ENCODE measurements at regions not wholly inside any gene's neighbourhood (a gene's known extent, or its start where the extent isn't known, plus 50 kb on each side); places are given as distances from the start of the nearest gene placed in this dataset.

- no peak for DNase-seq (ENCODE audit: low spot score)
- in situ Hi-C loops (cut with MboI; ENCODE audit: low pct_unique_long_range_greater_than_20kb, low sequenced_read_pairs, unreplicated experiment), result no loop called here
Observed at GRCh38 chrX:17923546-17923945, 62.4 kb upstream of the RAI2 start.

DNA sequence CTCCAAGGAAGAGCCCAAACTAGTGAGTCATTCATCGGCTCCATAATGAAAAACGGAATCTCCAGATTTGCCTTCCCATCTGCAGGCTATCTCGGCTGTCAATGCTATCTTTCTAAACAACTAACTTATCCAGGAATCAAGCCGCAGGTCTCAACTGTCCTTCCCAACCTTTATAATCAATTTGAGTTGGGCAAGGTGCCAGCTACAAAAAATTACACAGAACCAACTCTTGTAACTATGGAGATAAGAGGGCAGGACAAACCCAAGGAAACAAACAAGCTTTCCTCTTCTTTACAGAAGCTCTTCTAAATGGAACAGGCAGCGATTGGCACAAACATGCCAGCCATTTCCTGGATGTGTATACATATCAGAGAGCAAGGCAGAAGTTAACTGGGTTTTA is 61.2 kb upstream of the RAI2 start:
- in situ Hi-C loops (cut with MboI; ENCODE audit: low pct_unique_long_range_greater_than_20kb, low sequenced_read_pairs, unreplicated experiment), result no loop called here
- TF ChIP-seq, protein P1, sequence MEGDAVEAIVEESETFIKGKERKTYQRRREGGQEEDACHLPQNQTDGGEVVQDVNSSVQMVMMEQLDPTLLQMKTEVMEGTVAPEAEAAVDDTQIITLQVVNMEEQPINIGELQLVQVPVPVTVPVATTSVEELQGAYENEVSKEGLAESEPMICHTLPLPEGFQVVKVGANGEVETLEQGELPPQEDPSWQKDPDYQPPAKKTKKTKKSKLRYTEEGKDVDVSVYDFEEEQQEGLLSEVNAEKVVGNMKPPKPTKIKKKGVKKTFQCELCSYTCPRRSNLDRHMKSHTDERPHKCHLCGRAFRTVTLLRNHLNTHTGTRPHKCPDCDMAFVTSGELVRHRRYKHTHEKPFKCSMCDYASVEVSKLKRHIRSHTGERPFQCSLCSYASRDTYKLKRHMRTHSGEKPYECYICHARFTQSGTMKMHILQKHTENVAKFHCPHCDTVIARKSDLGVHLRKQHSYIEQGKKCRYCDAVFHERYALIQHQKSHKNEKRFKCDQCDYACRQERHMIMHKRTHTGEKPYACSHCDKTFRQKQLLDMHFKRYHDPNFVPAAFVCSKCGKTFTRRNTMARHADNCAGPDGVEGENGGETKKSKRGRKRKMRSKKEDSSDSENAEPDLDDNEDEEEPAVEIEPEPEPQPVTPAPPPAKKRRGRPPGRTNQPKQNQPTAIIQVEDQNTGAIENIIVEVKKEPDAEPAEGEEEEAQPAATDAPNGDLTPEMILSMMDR (IDR thresholded peaks at IDR 0.05; ENCODE audit: extremely low read depth, insufficient read depth, missing control alignments), result no peak
- no peak for DNase-seq (ENCODE audit: low spot score)

More at GRCh38 chrX:17923546-17923945, 62.4 kb upstream of the RAI2 start:
- TF ChIP-seq, protein P1 (IDR thresholded peaks at IDR 0.05; ENCODE audit: extremely low read depth, insufficient read depth, missing control alignments), result no peak

- in situ Hi-C loops (cut with MboI; ENCODE audit: low pct_unique_long_range_greater_than_20kb, low sequenced_read_pairs, unreplicated experiment), result no loop called here
- TF ChIP-seq, protein P1 (IDR thresholded peaks at IDR 0.05; ENCODE audit: extremely low read depth, insufficient read depth, missing control alignments), result no peak
- no peak for DNase-seq (ENCODE audit: low spot score)
Observed at GRCh38 chrX:17919896-17920446, 58.9 kb upstream of the RAI2 start.

- in situ Hi-C loops (cut with MboI; ENCODE audit: low pct_unique_long_range_greater_than_20kb, low sequenced_read_pairs, unreplicated experiment), result no loop called here
- TF ChIP-seq, protein P1 (IDR thresholded peaks at IDR 0.05; ENCODE audit: extremely low read depth, insufficient read depth, missing control alignments), result no peak
- DNase-seq (ENCODE audit: low spot score), result no peak
Observed at GRCh38 chrX:17917945-17918577, 57.0 kb upstream of the RAI2 start.

GRCh38 chrX:17913801-17914200 is 52.7 kb upstream of the RAI2 start:
- TF ChIP-seq, protein P1 (IDR thresholded peaks at IDR 0.05; ENCODE audit: extremely low read depth, insufficient read depth, missing control alignments), result no peak
- DNase-seq (ENCODE audit: low spot score), result no peak
- in situ Hi-C loops (cut with MboI; ENCODE audit: low pct_unique_long_range_greater_than_20kb, low sequenced_read_pairs, unreplicated experiment), result no loop called here

All from GM13977 (cell line).